ENCODE measurements at regions not wholly inside any gene's neighbourhood (a gene's known extent, or its start where the extent isn't known, plus 50 kb on each side); places are given as distances from the start of the nearest gene placed in this dataset.

DNA sequence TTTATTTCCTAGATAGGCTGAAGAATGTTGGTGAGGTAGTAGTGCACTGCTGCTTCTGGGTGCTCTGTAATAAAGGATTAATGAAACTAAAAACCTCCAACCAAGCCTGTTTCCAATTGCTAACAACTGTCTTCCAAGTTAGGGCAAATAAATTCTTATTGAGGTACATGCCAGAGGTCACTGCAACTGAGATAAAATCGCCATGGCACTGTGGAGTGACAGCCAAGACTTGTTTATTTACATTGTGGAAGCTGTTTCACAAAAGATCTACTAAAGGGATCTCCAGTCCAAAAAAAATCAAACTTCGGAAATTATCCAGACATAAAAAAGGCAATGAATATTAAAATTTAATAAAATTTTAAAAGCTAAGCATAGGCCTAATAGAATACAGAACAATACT is 65.2 kb downstream of the HYCC1 start:
- Histone ChIP-seq H3K4me2 (ENCODE audit: insufficient read depth, low read length) (no peak overlapping the region), H3K36me3 (ENCODE audit: control insufficient read depth in 2 of 2, extremely low read depth in 1 of 2, insufficient read depth in 2 of 2, low read length in 2 of 2) (peaks cover 0 to 7% of the 10 kb centered on the region in 2 experiments), H3K27me3 (ENCODE audit: control insufficient read depth in 2 of 2, insufficient read depth in 2 of 2, low read length in 2 of 2) (no peaks in the 10 kb centered on the region), H2AFZ (ENCODE audit: low read depth, low read length) (no peak overlapping the region), H3K9me1 (replicated peaks; ENCODE audit: control insufficient read depth, extremely low read depth, insufficient read depth, low read length) (no peaks in the 10 kb centered on the region), H3K9me3 (replicated peaks; ENCODE audit: control insufficient read depth, insufficient read depth, low read length) (no peaks in the 10 kb centered on the region), H3K27ac (ENCODE audit: insufficient read depth, low read depth, low read length) (no peak overlapping the region), H3K9ac (replicated peaks; ENCODE audit: extremely low read depth, insufficient read depth, low read length) (no peak overlapping the region), H3K4me1 (ENCODE audit: control insufficient read depth, extremely low read depth, insufficient read depth, low read length) (no peaks in the 10 kb centered on the region), H4K20me1 (replicated peaks; ENCODE audit: control insufficient read depth, extremely low read depth, insufficient read depth, low read length) (no peaks in the 10 kb centered on the region), H3K4me3 (replicated peaks in 1 of 3; ENCODE audit: insufficient read depth in 1 of 3, low read depth in 1 of 3, low read length in 3 of 3) (no peak overlapping the region), H3K79me2 (ENCODE audit: control insufficient read depth, insufficient read depth, low read length) (no peaks in the 10 kb centered on the region)
- no peak for DNase-seq (ENCODE audit: low read depth, low spot score)
- intact Hi-C loops (cut with micrococcal nuclease) (no loop called here), dilution Hi-C loops (cut with MboI; ENCODE audit: extremely low pct_ligation_motif_present, low sequenced_read_pairs) (no loop called here)
- TF ChIP-seq, protein P1, sequence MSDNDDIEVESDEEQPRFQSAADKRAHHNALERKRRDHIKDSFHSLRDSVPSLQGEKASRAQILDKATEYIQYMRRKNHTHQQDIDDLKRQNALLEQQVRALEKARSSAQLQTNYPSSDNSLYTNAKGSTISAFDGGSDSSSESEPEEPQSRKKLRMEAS (IDR thresholded peaks at IDR 0.05; ENCODE audit: insufficient read depth, insufficient read length), result no peak
- TF ChIP-seq GATA2 (IDR thresholded peaks at IDR 0.05; ENCODE audit: insufficient read depth, insufficient read length, low read depth, low read length) (no peak), EZH2 (IDR thresholded peaks at IDR 0.05; ENCODE audit: borderline replicate concordance, low read depth, low read length, severe bottlenecking) (no peak), POLR2A (IDR thresholded peaks at IDR 0.05; ENCODE audit: low read depth, low read length) (no peak), JUN (IDR thresholded peaks at IDR 0.05; ENCODE audit: borderline replicate concordance, insufficient read depth, insufficient read length, low read depth) (no peak), MYC (IDR thresholded peaks at IDR 0.05; ENCODE audit: low read depth, low read length) (no peak)
- POLR2A ChIA-PET, result no interaction called here
- CTCF ChIA-PET, result no interaction called here
- FAIRE-seq, result no peak
- no TSS peak for BruUV-seq (replicated peaks)

DNA sequence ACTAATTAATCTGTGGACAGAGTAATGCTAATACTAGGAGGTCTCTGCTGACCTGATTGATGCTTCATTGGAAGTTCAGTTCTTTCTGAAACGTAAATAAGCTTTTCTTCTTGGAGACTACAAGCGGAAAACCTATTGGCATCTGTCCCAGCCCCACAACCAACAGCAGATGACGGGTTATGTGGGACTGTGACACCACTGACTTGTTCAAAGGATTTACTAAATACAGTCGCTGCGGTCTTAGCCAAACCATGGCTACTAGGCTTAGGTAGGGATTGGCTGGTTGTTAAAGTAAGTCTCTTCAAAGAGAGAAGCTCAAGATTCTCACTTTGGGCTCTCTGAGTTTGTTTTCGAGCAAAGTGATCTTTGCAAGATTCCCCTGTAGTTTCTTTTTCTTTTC is 68.3 kb downstream of the HYCC1 start:
- intact Hi-C loops (cut with micrococcal nuclease), result no loop called here
- H3K9me1 ChIP-seq (replicated peaks; ENCODE audit: control insufficient read depth, extremely low read depth, insufficient read depth, low read length), result no peaks in the 10 kb centered on the region
- dilution Hi-C loops (cut with MboI; ENCODE audit: extremely low pct_ligation_motif_present, low sequenced_read_pairs), result no loop called here
- no peak overlapping the region for H3K4me2 ChIP-seq (ENCODE audit: insufficient read depth, low read length)
- DNase-seq (ENCODE audit: low read depth, low spot score) (no peak), FAIRE-seq (no peak)
- POLR2A ChIA-PET, result no interaction called here
- no peaks in the 10 kb centered on the region for H3K79me2 ChIP-seq (ENCODE audit: control insufficient read depth, insufficient read depth, low read length)
- no peak overlapping the region for H3K4me3 ChIP-seq (replicated peaks in 1 of 3; ENCODE audit: insufficient read depth in 1 of 3, low read depth in 1 of 3, low read length in 3 of 3)
- peaks cover 0 to 7% of the 10 kb centered on the region in 2 experiments for H3K36me3 ChIP-seq (ENCODE audit: control insufficient read depth in 2 of 2, extremely low read depth in 1 of 2, insufficient read depth in 2 of 2, low read length in 2 of 2)
- H3K27me3 ChIP-seq (ENCODE audit: control insufficient read depth in 2 of 2, insufficient read depth in 2 of 2, low read length in 2 of 2), result no peaks in the 10 kb centered on the region
- H3K9me3 ChIP-seq (replicated peaks; ENCODE audit: control insufficient read depth, insufficient read depth, low read length), result no peaks in the 10 kb centered on the region
- no TSS peak for BruUV-seq (replicated peaks)
- no peaks in the 10 kb centered on the region for H4K20me1 ChIP-seq (replicated peaks; ENCODE audit: control insufficient read depth, extremely low read depth, insufficient read depth, low read length)
- no peak overlapping the region for H3K9ac ChIP-seq (replicated peaks; ENCODE audit: extremely low read depth, insufficient read depth, low read length)
- H3K27ac ChIP-seq (ENCODE audit: insufficient read depth, low read depth, low read length), result no peak overlapping the region
- no peaks in the 10 kb centered on the region for H3K4me1 ChIP-seq (ENCODE audit: control insufficient read depth, extremely low read depth, insufficient read depth, low read length)
- no peak overlapping the region for H2AFZ ChIP-seq (ENCODE audit: low read depth, low read length)
- no peak for TF ChIP-seq POLR2A (IDR thresholded peaks at IDR 0.05; ENCODE audit: low read depth, low read length)
- TF ChIP-seq GATA2 (IDR thresholded peaks at IDR 0.05; ENCODE audit: insufficient read depth, insufficient read length, low read depth, low read length), result no peak
- TF ChIP-seq MYC (IDR thresholded peaks at IDR 0.05; ENCODE audit: low read depth, low read length), result no peak
- TF ChIP-seq JUN (IDR thresholded peaks at IDR 0.05; ENCODE audit: borderline replicate concordance, insufficient read depth, insufficient read length, low read depth), result no peak
- TF ChIP-seq POLR2AphosphoS5 (IDR thresholded peaks at IDR 0.05; ENCODE audit: insufficient read depth, low read depth, low read length), result no peak
- TF ChIP-seq, protein P2, sequence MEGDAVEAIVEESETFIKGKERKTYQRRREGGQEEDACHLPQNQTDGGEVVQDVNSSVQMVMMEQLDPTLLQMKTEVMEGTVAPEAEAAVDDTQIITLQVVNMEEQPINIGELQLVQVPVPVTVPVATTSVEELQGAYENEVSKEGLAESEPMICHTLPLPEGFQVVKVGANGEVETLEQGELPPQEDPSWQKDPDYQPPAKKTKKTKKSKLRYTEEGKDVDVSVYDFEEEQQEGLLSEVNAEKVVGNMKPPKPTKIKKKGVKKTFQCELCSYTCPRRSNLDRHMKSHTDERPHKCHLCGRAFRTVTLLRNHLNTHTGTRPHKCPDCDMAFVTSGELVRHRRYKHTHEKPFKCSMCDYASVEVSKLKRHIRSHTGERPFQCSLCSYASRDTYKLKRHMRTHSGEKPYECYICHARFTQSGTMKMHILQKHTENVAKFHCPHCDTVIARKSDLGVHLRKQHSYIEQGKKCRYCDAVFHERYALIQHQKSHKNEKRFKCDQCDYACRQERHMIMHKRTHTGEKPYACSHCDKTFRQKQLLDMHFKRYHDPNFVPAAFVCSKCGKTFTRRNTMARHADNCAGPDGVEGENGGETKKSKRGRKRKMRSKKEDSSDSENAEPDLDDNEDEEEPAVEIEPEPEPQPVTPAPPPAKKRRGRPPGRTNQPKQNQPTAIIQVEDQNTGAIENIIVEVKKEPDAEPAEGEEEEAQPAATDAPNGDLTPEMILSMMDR (IDR thresholded peaks at IDR 0.05; ENCODE audit: extremely low read depth in 1 of 2, insufficient read depth in 1 of 2, low read depth in 1 of 2, low read length in 2 of 2), result no peak
- TF ChIP-seq, protein P1 (IDR thresholded peaks at IDR 0.05; ENCODE audit: insufficient read depth, insufficient read length), result no peak
- TF ChIP-seq EZH2 (IDR thresholded peaks at IDR 0.05; ENCODE audit: borderline replicate concordance, low read depth, low read length, severe bottlenecking), result no peak
- no peak for TF ChIP-seq FOS (IDR thresholded peaks at IDR 0.05; ENCODE audit: borderline replicate concordance, insufficient read depth, low read length)
- CTCF ChIA-PET, result no interaction called here
